ENCODE measurements at regions not wholly inside any gene's neighbourhood (a gene's known extent, or its start where the extent isn't known, plus 50 kb on each side); places are given as distances from the start of the nearest gene placed in this dataset.
"Not testable (repeated sequence)": the region's sequence is repeated elsewhere in the genome, so short reads cannot be mapped to it uniquely, and the experiment has no call there.

DNA sequence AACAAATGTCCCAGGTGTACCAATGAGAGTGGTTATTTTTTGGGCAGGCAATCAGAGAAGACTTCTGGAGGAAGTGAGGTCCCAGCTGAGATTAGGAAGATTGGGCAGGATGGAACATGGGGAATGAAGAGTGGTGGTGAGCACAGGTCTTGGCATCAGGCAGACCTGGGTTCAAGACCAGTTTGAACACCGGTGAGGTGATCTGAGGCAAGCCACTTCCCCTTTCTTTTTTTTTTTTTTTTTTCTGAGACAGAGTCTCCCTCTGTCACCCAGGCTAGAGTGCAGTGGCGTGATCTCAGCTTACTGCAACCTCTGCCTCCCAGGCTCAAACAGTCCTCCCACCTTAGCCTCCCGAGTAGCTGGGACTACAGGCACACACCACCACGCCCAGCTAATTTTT, 134.4 kb downstream of the PHETA1 start:
- not testable (repeated sequence) for H3K9ac ChIP-seq (ENCODE audit: low read depth in 1 of 2, low read length in 2 of 2); H3K4me3 ChIP-seq (ENCODE audit: low read depth in 1 of 3, low read length in 3 of 3); DNase-seq (ENCODE audit: low spot score); H3K9me3 ChIP-seq (ENCODE audit: control insufficient read depth in 4 of 4, low read length in 3 of 4); H3K4me1 ChIP-seq (ENCODE audit: control insufficient read depth in 4 of 4, insufficient read depth in 4 of 4, low read length in 3 of 4); H3K27me3 ChIP-seq (ENCODE audit: control insufficient read depth in 4 of 4, insufficient read depth in 4 of 4, low read length in 3 of 4); H3K27ac ChIP-seq (ENCODE audit: low read depth in 1 of 2, low read length in 2 of 2)
- H3K36me3 ChIP-seq (ENCODE audit: control insufficient read depth in 4 of 4, insufficient read depth in 3 of 4, low read depth in 1 of 4, low read length in 3 of 4): peaks cover 0 to 16% (median 3%) of the 10 kb centered on the region in 4 donors
- WGBS: 90% methylated on average over 4 of the region's 4 CpGs

DNA sequence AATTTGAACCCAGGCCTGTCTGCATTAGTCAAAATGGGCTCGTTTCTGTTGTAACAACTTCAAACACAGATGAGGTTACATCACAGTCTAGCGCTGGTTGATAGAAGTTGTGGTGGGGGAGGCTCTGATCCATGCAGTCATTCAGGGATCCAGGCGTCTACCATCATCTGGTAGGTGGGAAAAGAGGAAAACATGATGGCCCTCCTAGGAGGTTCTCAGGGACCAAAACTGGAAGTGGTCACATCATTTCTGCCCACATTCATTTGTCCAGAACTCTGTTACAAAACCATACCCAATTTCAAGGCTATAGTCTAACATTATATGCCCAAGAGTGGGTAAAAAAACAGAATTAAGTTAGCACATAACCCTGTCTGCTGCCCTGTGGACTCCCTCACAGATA, 135.1 kb downstream of the PHETA1 start:
- no peak for DNase-seq (ENCODE audit: low spot score)
- no peak overlapping the region for H3K27ac ChIP-seq (ENCODE audit: low read depth in 1 of 2, low read length in 2 of 2)
- no peak overlapping the region for H3K4me3 ChIP-seq (ENCODE audit: low read depth in 1 of 3, low read length in 3 of 3)
- H3K9ac ChIP-seq (ENCODE audit: low read depth in 1 of 2, low read length in 2 of 2): no peak overlapping the region
- no peaks in the 10 kb centered on the region for H3K9me3 ChIP-seq (ENCODE audit: control insufficient read depth in 4 of 4, low read length in 3 of 4)
- WGBS: 93% methylated on average over 3 of the region's 3 CpGs
- TF ChIP-seq RXRA (IDR thresholded peaks at IDR 0.05) (no peak), YY1 (IDR thresholded peaks at IDR 0.05) (no peak), NR2F2 (IDR thresholded peaks at IDR 0.05) (no peak), FOXA1 (IDR thresholded peaks at IDR 0.05) (no peak)
- TF ChIP-seq, protein P1, sequence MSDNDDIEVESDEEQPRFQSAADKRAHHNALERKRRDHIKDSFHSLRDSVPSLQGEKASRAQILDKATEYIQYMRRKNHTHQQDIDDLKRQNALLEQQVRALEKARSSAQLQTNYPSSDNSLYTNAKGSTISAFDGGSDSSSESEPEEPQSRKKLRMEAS (IDR thresholded peaks at IDR 0.05): no peak
- TF ChIP-seq, protein P2, sequence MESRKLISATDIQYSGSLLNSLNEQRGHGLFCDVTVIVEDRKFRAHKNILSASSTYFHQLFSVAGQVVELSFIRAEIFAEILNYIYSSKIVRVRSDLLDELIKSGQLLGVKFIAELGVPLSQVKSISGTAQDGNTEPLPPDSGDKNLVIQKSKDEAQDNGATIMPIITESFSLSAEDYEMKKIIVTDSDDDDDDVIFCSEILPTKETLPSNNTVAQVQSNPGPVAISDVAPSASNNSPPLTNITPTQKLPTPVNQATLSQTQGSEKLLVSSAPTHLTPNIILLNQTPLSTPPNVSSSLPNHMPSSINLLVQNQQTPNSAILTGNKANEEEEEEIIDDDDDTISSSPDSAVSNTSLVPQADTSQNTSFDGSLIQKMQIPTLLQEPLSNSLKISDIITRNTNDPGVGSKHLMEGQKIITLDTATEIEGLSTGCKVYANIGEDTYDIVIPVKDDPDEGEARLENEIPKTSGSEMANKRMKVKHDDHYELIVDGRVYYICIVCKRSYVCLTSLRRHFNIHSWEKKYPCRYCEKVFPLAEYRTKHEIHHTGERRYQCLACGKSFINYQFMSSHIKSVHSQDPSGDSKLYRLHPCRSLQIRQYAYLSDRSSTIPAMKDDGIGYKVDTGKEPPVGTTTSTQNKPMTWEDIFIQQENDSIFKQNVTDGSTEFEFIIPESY (IDR thresholded peaks at IDR 0.05): no peak
- TF ChIP-seq, protein P3, sequence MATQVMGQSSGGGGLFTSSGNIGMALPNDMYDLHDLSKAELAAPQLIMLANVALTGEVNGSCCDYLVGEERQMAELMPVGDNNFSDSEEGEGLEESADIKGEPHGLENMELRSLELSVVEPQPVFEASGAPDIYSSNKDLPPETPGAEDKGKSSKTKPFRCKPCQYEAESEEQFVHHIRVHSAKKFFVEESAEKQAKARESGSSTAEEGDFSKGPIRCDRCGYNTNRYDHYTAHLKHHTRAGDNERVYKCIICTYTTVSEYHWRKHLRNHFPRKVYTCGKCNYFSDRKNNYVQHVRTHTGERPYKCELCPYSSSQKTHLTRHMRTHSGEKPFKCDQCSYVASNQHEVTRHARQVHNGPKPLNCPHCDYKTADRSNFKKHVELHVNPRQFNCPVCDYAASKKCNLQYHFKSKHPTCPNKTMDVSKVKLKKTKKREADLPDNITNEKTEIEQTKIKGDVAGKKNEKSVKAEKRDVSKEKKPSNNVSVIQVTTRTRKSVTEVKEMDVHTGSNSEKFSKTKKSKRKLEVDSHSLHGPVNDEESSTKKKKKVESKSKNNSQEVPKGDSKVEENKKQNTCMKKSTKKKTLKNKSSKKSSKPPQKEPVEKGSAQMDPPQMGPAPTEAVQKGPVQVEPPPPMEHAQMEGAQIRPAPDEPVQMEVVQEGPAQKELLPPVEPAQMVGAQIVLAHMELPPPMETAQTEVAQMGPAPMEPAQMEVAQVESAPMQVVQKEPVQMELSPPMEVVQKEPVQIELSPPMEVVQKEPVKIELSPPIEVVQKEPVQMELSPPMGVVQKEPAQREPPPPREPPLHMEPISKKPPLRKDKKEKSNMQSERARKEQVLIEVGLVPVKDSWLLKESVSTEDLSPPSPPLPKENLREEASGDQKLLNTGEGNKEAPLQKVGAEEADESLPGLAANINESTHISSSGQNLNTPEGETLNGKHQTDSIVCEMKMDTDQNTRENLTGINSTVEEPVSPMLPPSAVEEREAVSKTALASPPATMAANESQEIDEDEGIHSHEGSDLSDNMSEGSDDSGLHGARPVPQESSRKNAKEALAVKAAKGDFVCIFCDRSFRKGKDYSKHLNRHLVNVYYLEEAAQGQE (IDR thresholded peaks at IDR 0.05): no peak
- no peaks in the 10 kb centered on the region for H3K4me1 ChIP-seq (ENCODE audit: control insufficient read depth in 4 of 4, insufficient read depth in 4 of 4, low read length in 3 of 4)
- peaks cover 0 to 17% (median 4%) of the 10 kb centered on the region in 4 donors for H3K36me3 ChIP-seq (ENCODE audit: control insufficient read depth in 4 of 4, insufficient read depth in 3 of 4, low read depth in 1 of 4, low read length in 3 of 4)
- H3K27me3 ChIP-seq (ENCODE audit: control insufficient read depth in 4 of 4, insufficient read depth in 4 of 4, low read length in 3 of 4): no peaks in the 10 kb centered on the region

DNA sequence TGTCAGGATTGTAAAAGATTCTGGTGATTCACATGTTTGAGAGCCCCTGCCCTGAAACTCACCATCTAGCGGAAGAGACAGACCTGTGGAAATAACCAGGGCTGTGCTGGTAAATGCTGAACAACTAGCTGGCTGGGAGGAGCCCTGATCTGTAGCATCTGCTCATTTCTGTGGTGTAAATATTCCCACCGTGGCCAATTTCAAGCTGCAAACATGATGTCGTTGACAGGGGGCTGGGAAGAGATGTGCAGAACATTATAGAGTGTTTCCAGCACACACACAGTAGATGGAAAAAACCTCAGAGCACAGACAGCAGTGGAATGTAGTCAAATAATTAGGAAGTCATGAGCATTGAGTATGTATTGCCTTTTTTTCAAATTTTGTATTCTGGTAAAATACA, 138.2 kb downstream of the PHETA1 start:
- DNase-seq (ENCODE audit: low spot score): no peak
- no peaks in the 10 kb centered on the region for H3K9me3 ChIP-seq (ENCODE audit: control insufficient read depth in 4 of 4, low read length in 3 of 4)
- H3K9ac ChIP-seq (ENCODE audit: low read depth in 1 of 2, low read length in 2 of 2): no peak overlapping the region
- no peaks in the 10 kb centered on the region for H3K27me3 ChIP-seq (ENCODE audit: control insufficient read depth in 4 of 4, insufficient read depth in 4 of 4, low read length in 3 of 4)
- H3K36me3 ChIP-seq (ENCODE audit: control insufficient read depth in 4 of 4, insufficient read depth in 3 of 4, low read depth in 1 of 4, low read length in 3 of 4): peaks cover 0 to 25% (median 8%) of the 10 kb centered on the region in 4 donors
- no peaks in the 10 kb centered on the region for H3K4me1 ChIP-seq (ENCODE audit: control insufficient read depth in 4 of 4, insufficient read depth in 4 of 4, low read length in 3 of 4)
- TF ChIP-seq FOXA1 (IDR thresholded peaks at IDR 0.05) (no peak), RXRA (IDR thresholded peaks at IDR 0.05) (no peak), SP1 (IDR thresholded peaks at IDR 0.05) (no peak), HNF4G (IDR thresholded peaks at IDR 0.05) (no peak), NR2F2 (IDR thresholded peaks at IDR 0.05) (no peak), HNF4A (conservative IDR thresholded peaks at IDR 0.05) (no peak), FOXA2 (IDR thresholded peaks at IDR 0.05) (no peak)
- TF ChIP-seq, protein P4, sequence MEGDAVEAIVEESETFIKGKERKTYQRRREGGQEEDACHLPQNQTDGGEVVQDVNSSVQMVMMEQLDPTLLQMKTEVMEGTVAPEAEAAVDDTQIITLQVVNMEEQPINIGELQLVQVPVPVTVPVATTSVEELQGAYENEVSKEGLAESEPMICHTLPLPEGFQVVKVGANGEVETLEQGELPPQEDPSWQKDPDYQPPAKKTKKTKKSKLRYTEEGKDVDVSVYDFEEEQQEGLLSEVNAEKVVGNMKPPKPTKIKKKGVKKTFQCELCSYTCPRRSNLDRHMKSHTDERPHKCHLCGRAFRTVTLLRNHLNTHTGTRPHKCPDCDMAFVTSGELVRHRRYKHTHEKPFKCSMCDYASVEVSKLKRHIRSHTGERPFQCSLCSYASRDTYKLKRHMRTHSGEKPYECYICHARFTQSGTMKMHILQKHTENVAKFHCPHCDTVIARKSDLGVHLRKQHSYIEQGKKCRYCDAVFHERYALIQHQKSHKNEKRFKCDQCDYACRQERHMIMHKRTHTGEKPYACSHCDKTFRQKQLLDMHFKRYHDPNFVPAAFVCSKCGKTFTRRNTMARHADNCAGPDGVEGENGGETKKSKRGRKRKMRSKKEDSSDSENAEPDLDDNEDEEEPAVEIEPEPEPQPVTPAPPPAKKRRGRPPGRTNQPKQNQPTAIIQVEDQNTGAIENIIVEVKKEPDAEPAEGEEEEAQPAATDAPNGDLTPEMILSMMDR (IDR thresholded peaks at IDR 0.05; ENCODE audit: low read depth, low read length, missing input control): no peak
- TF ChIP-seq, protein P5, sequence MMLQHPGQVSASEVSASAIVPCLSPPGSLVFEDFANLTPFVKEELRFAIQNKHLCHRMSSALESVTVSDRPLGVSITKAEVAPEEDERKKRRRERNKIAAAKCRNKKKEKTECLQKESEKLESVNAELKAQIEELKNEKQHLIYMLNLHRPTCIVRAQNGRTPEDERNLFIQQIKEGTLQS (IDR thresholded peaks at IDR 0.05): no peak
- H3K27ac ChIP-seq (ENCODE audit: low read depth in 1 of 2, low read length in 2 of 2): no peak overlapping the region
- H3K4me3 ChIP-seq (ENCODE audit: low read depth in 1 of 3, low read length in 3 of 3): no peak overlapping the region
- WGBS: 84% methylated on average over 3 of the region's 3 CpGs
